ENCODE measurements at regions not wholly inside any gene's neighbourhood (a gene's known extent, or its start where the extent isn't known, plus 50 kb on each side); places are given as distances from the start of the nearest gene placed in this dataset.

- H3K4me3 ChIP-seq (ENCODE audit: low read depth in 2 of 2, low read length in 1 of 2), result no peak overlapping the region
- no peak overlapping the region; a peak in 1 of 4 replicates for H3K27ac ChIP-seq (ENCODE audit: low read depth in 2 of 2, low read length in 1 of 2)
- POLR2A ChIA-PET, result no interaction called here
- H3K9me3 ChIP-seq, result no peaks in the 10 kb centered on the region
- WGBS (ENCODE audit: low lambda C conversion rate), result 93% methylated on average over 1 of the region's 1 CpG
- H3K36me3 ChIP-seq (replicated peaks in 1 of 2; ENCODE audit: control insufficient read depth in 1 of 2, insufficient read depth in 2 of 2, low read length in 1 of 2), result no peaks in the 10 kb centered on the region
- H3K27me3 ChIP-seq (ENCODE audit: insufficient read depth), result no peaks in the 10 kb centered on the region
- no peaks in the 10 kb centered on the region for H3K79me2 ChIP-seq (ENCODE audit: insufficient read depth)
- peaks cover 0 to 6% of the 10 kb centered on the region in 2 experiments; a peak in 2 of 4 replicates for H3K4me1 ChIP-seq (ENCODE audit: control insufficient read depth in 1 of 2, insufficient read depth in 2 of 2, low read depth in 1 of 2, low read length in 1 of 2)
- H4K20me1 ChIP-seq (ENCODE audit: insufficient read depth), result no peaks in the 10 kb centered on the region
- no peak for TF ChIP-seq ZBTB33 (IDR thresholded peaks at IDR 0.05; ENCODE audit: borderline replicate concordance, low read depth)
- no peak for TF ChIP-seq GATA2 (CRISPR knock-in tag; IDR thresholded peaks at IDR 0.05)
- no peak for TF ChIP-seq USF2 (IDR thresholded peaks at IDR 0.05; ENCODE audit: borderline replicate concordance, low read depth, low read length)
- TF ChIP-seq MEF2A (IDR thresholded peaks at IDR 0.05; ENCODE audit: borderline replicate concordance, low read depth), result no peak
- TF ChIP-seq RXRA (IDR thresholded peaks at IDR 0.05; ENCODE audit: borderline replicate concordance, low read depth), result no peak
- no peak for TF ChIP-seq FOSL2 (IDR thresholded peaks at IDR 0.05; ENCODE audit: borderline replicate concordance, low read depth)
- TF ChIP-seq MXI1 (IDR thresholded peaks at IDR 0.05; ENCODE audit: low read depth, low read length), result no peak
- TF ChIP-seq CHD2 (IDR thresholded peaks at IDR 0.05; ENCODE audit: low read length, partially characterized antibody), result no peak
- CTCF ChIA-PET, result interaction anchor here (0.8 to 1.1 kb wide), 2 partner anchors 13 to 40 kb away, joined by 3 to 5 read pairs; no protein-coding TSS in a partner anchor
- H2AFZ ChIP-seq (ENCODE audit: low read depth), result no peak overlapping the region
- no peak for DNase-seq
- H3K4me2 ChIP-seq, result no peak overlapping the region
- H3F3A ChIP-seq (replicated peaks; ENCODE audit: insufficient read depth), result no peaks in the 10 kb centered on the region
- H3K9me2 ChIP-seq, result no peaks in the 10 kb centered on the region
- H3K9ac ChIP-seq, result no peak overlapping the region
Measured at GRCh38 chr2:181818840-181819239, 72.7 kb upstream of the ITPRID2 start.

GRCh38 chr2:181821049-181821448, 70.5 kb upstream of the ITPRID2 start:
- no peaks in the 10 kb centered on the region for H3K79me2 ChIP-seq (ENCODE audit: insufficient read depth)
- H3K4me2 ChIP-seq, result no peak overlapping the region
- no peak overlapping the region for H3K27ac ChIP-seq (ENCODE audit: low read depth in 2 of 2, low read length in 1 of 2)
- POLR2A ChIA-PET, result no interaction called here
- H3K9me2 ChIP-seq, result no peaks in the 10 kb centered on the region
- WGBS (ENCODE audit: low lambda C conversion rate), result 76% methylated on average over 2 of the region's 2 CpGs
- no peak for DNase-seq
- no peaks in the 10 kb centered on the region for H3K36me3 ChIP-seq (replicated peaks in 1 of 2; ENCODE audit: control insufficient read depth in 1 of 2, insufficient read depth in 2 of 2, low read length in 1 of 2)
- no peak overlapping the region for H2AFZ ChIP-seq (ENCODE audit: low read depth)
- H4K20me1 ChIP-seq (ENCODE audit: insufficient read depth), result no peaks in the 10 kb centered on the region
- no peaks in the 10 kb centered on the region for H3F3A ChIP-seq (replicated peaks; ENCODE audit: insufficient read depth)
- CTCF ChIA-PET, result no interaction called here
- no peaks in the 10 kb centered on the region for H3K9me3 ChIP-seq
- no peaks in the 10 kb centered on the region for H3K27me3 ChIP-seq (ENCODE audit: insufficient read depth)
- no peak for TF ChIP-seq USF2 (IDR thresholded peaks at IDR 0.05; ENCODE audit: borderline replicate concordance, low read depth, low read length)
- TF ChIP-seq FOSL2 (IDR thresholded peaks at IDR 0.05; ENCODE audit: borderline replicate concordance, low read depth), result no peak
- H3K9ac ChIP-seq, result no peak overlapping the region
- no peak overlapping the region for H3K4me3 ChIP-seq (ENCODE audit: low read depth in 2 of 2, low read length in 1 of 2)
- no peaks in the 10 kb centered on the region; a peak in 1 of 4 replicates for H3K4me1 ChIP-seq (ENCODE audit: control insufficient read depth in 1 of 2, insufficient read depth in 2 of 2, low read depth in 1 of 2, low read length in 1 of 2)

All from SK-N-SH (cell line).